Calu3 (cell line): ENCODE measurements at regions not wholly inside any gene's neighbourhood (a gene's known extent, or its start where the extent isn't known, plus 50 kb on each side); places are given as distances from the start of the nearest gene placed in this dataset.

ENCODE experiments used
- BruUV-seq: library from RNA; stranded (reverse); fragments of 400-500 nt; replicated peaks from 2 replicates; lab custom pipeline; 2021; lab: Mats Ljungman, UMichigan
- CTCF ChIA-PET: fragments of 300-600 bp; sonication (Branson Sonifier 250); formaldehyde crosslinking; loops from one replicate; lab custom pipeline; 2022; ENCODE audit warnings: antibody characterized with exemption; lab: Charles Lee
- DNase-seq: peaks from one replicate; pipeline ENCODE4 v3.0.0; 2022
- H3K27ac Mint-ChIP-seq: one replicate; pipeline ENCODE4 v1.8.0; 2022; ENCODE audit warnings: mixed read lengths; ENCODE audit not compliant: unreplicated experiment
- H3K27me3 Mint-ChIP-seq: one replicate; pipeline ENCODE4 v1.8.0; 2022; ENCODE audit warnings: mixed read lengths; ENCODE audit not compliant: unreplicated experiment
- H3K36me3 Mint-ChIP-seq: one replicate; pipeline ENCODE4 v1.8.0; 2022; ENCODE audit warnings: mild to moderate bottlenecking, moderate library complexity, mixed read lengths; ENCODE audit not compliant: insufficient read depth, unreplicated experiment
- H3K4me1 Mint-ChIP-seq: one replicate; pipeline ENCODE4 v1.8.0; 2022; ENCODE audit warnings: mild to moderate bottlenecking, low read depth, mixed read lengths; ENCODE audit not compliant: unreplicated experiment
- H3K4me3 Mint-ChIP-seq: one replicate; pipeline ENCODE4 v1.8.0; 2022; ENCODE audit warnings: mild to moderate bottlenecking, low read depth, moderate library complexity, mixed read lengths; ENCODE audit not compliant: unreplicated experiment
- H3K9me3 Mint-ChIP-seq: one replicate; pipeline ENCODE4 v1.8.0; 2022; ENCODE audit warnings: low read depth, mixed read lengths; ENCODE audit not compliant: unreplicated experiment
- intact Hi-C: fragments of 100-400 bp; cut with micrococcal nuclease; formaldehyde crosslinking; loops from one replicate; pipeline ENCODE4 v1.10.0; 2022; ENCODE audit not compliant: unreplicated experiment
- TF ChIP-seq, protein P1 (sequence below): fragments of 200-600 bp; IDR thresholded peaks from one replicate; pipeline ENCODE4 v1.8.0; 2022; ENCODE audit warnings: antibody characterized with exemption; ENCODE audit not compliant: unreplicated experiment

DNA sequence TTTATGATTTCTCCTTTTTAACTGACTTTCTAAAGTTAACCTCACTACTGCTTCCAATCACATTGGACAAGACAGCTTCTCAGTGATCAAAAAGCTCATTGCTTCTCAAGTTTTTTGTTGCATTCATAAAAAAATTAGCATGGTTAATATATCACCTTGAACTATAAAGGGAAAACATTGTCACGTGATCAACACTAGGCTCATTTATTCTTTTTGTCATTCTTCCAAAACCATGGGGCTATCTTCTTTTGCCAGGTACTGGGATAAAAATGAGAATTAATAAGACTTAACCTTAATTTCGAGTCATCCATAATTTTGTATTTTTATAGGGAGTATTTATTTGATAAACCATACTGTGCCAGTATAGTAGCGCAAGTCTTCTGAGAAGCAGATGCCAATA, 1105.9 kb upstream of the TENM3 start:
- Mint-ChIP-seq H3K27me3 (peaks cover 22% of the 10 kb centered on the region), H3K9me3 (no peaks in the 10 kb centered on the region), H3K36me3 (no peaks in the 10 kb centered on the region), H3K27ac (no peak overlapping the region), H3K4me1 (no peaks in the 10 kb centered on the region), H3K4me3 (no peak overlapping the region)
- TF ChIP-seq, protein P1, sequence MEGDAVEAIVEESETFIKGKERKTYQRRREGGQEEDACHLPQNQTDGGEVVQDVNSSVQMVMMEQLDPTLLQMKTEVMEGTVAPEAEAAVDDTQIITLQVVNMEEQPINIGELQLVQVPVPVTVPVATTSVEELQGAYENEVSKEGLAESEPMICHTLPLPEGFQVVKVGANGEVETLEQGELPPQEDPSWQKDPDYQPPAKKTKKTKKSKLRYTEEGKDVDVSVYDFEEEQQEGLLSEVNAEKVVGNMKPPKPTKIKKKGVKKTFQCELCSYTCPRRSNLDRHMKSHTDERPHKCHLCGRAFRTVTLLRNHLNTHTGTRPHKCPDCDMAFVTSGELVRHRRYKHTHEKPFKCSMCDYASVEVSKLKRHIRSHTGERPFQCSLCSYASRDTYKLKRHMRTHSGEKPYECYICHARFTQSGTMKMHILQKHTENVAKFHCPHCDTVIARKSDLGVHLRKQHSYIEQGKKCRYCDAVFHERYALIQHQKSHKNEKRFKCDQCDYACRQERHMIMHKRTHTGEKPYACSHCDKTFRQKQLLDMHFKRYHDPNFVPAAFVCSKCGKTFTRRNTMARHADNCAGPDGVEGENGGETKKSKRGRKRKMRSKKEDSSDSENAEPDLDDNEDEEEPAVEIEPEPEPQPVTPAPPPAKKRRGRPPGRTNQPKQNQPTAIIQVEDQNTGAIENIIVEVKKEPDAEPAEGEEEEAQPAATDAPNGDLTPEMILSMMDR = no peak
- intact Hi-C loops = no loop called here
- no TSS peak for BruUV-seq
- CTCF ChIA-PET = no interaction called here
- DNase-seq = no peak

DNA sequence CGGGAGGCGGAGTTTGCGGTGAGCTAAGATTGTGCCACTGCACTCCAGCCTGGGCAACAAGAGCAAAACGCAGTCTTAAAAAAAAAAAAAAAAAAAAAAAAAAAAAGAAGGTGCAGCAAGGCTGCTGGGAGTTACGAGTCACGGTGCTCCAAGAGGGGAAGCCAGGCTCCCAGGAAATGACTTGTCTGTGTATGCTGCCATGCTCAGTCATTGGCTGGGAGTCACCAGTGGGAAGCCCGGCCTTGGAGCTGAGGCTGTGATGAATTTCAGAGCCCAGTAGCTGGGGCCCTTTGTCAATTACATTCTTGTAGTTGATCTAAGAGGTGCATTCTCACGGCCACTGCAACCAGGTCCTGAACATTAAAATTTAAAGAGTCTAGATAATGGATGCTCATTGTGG, 1105.1 kb upstream of the TENM3 start:
- Mint-ChIP-seq H3K27ac (no peak overlapping the region), H3K9me3 (no peaks in the 10 kb centered on the region), H3K36me3 (no peaks in the 10 kb centered on the region), H3K4me1 (no peaks in the 10 kb centered on the region), H3K4me3 (no peak overlapping the region), H3K27me3 (peaks cover 15% of the 10 kb centered on the region)
- no TSS peak for BruUV-seq
- CTCF ChIA-PET = no interaction called here
- intact Hi-C loops = no loop called here
- no peak for DNase-seq
- TF ChIP-seq, protein P1 = no peak

DNA sequence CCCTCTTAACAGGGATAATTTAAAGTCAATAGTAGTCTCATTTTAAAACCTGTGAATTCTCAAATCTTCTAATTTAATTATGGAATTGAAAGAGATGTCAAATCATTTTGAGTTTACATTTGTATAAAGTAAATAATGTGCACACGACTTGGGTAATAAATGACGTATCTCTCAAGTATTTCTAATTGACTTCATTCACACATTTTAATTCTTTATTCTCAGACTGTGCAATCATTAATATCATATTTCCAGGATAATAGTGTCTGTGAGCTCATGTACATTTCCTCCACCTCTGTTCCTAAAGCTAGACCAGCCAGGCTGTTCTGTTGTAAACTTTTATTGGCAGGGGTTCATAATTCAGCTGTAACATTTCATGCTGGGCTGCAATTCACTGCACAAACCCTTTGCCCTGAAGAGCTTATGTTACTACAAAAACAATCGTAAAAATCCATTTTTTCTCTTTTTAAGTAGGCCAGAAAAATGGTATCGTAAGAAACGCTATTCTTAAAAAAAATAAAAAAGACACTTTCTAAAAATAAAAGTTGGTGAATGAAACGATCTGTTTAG, 1103.1 kb upstream of the TENM3 start:
- H3K36me3 Mint-ChIP-seq = no peaks in the 10 kb centered on the region
- CTCF ChIA-PET = interaction anchor here (1.1 kb wide), 1 partner anchor 12 kb away, joined by 3 read pairs; no protein-coding TSS in a partner anchor
- TF ChIP-seq, protein P1 = no peak
- DNase-seq = no peak
- no TSS peak for BruUV-seq
- no peaks in the 10 kb centered on the region for H3K9me3 Mint-ChIP-seq
- H3K27ac Mint-ChIP-seq = no peak overlapping the region
- no peak overlapping the region for H3K4me3 Mint-ChIP-seq
- H3K27me3 Mint-ChIP-seq = no peaks in the 10 kb centered on the region
- no peaks in the 10 kb centered on the region for H3K4me1 Mint-ChIP-seq
- intact Hi-C loops = loop anchor here (5.0 to 10.0 kb wide), 4 partner anchors 165 to 1785 kb away; no protein-coding TSS in a partner anchor

DNA sequence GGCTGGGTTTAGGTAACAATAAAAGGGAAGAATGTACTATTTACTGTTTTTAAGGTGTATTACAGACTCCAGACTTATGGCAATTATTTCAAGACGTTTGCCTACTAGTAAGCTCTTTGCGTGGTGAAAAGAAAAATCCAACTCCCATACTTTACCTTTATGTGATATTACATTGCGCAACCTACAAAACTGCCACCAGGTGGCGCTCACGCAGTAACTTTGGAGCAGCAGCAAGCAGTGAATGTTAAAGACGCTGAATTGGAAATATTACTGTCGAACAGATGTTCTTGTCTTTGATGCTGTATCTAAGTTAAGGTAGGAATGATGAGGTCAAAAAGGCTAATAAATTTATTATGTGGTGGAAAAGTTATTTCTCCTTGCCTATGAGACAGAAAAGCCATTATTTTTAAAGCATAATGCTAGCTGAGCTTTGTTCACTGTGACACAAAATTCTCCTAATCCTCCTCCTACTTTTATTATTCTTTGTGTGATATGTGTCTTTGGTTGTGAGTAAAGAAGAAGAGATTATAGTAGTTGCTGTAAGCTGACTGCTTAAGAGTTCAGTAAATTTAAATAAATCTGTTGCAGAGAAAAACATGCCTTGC, 1099.8 kb upstream of the TENM3 start:
- DNase-seq = peak; percentile 68
- H3K27me3 Mint-ChIP-seq = no peaks in the 10 kb centered on the region
- no peak overlapping the region for H3K27ac Mint-ChIP-seq
- H3K4me3 Mint-ChIP-seq = no peak overlapping the region
- TF ChIP-seq, protein P1 = peak; percentile 50
- intact Hi-C loops = loop anchor here (1.0 to 10.0 kb wide), 5 partner anchors 161 to 1781 kb away; no protein-coding TSS in a partner anchor
- CTCF ChIA-PET = interaction anchor here (0.7 to 1.3 kb wide), 2 partner anchors 278 to 385 kb away, joined by 3 to 12 read pairs; no protein-coding TSS in a partner anchor
- H3K36me3 Mint-ChIP-seq = no peaks in the 10 kb centered on the region
- H3K4me1 Mint-ChIP-seq = no peaks in the 10 kb centered on the region
- peaks cover 3% of the 10 kb centered on the region for H3K9me3 Mint-ChIP-seq
- no TSS peak for BruUV-seq
